GM21717 (cell line): ENCODE measurements at regions not wholly inside any gene's neighbourhood (a gene's known extent, or its start where the extent isn't known, plus 50 kb on each side); places are given as distances from the start of the nearest gene placed in this dataset.

ENCODE experiments used
- ATAC-seq: cut with Tn5 transposase; IDR thresholded peaks from one replicate; pipeline ENCODE4 v1.9.1; 2021; ENCODE audit warnings: mild to moderate bottlenecking, moderate library complexity; ENCODE audit not compliant: unreplicated experiment

- ATAC-seq, result no peak
Observed at GRCh38 chr3:163879172-163879571, 1199.1 kb downstream of the SI start.

GRCh38 chr3:163878396-163878795 is 1199.9 kb downstream of the SI start:
- no peak for ATAC-seq

GRCh38 chr3:163877805-163878204 is 1200.5 kb downstream of the SI start:
- ATAC-seq, result no peak

- ATAC-seq, result no peak
Observed at GRCh38 chr3:163863146-163863545, 1215.2 kb downstream of the SI start.

GRCh38 chr3:163852233-163852632 is 1226.1 kb downstream of the SI start:
- no peak for ATAC-seq

- no peak for ATAC-seq
Observed at GRCh38 chr3:163838769-163839168, 1239.5 kb downstream of the SI start.

- no peak for ATAC-seq
Observed at GRCh38 chr3:163832547-163832946, 1245.7 kb downstream of the SI start.

GRCh38 chr3:163821841-163822240 is 1256.5 kb downstream of the SI start:
- ATAC-seq, result no peak

- no peak for ATAC-seq
Observed at GRCh38 chr3:163817015-163817414, 1261.3 kb downstream of the SI start.

GRCh38 chr3:163813935-163814334 is 1264.4 kb downstream of the SI start:
- ATAC-seq, result no peak

- no peak for ATAC-seq
Observed at GRCh38 chr3:163812006-163812405, 1266.3 kb downstream of the SI start.

GRCh38 chr3:163809540-163809993 is 1268.7 kb downstream of the SI start:
- peak; percentile 93 for ATAC-seq

GRCh38 chr3:163786416-163786815 is 1291.9 kb downstream of the SI start:
- ATAC-seq, result no peak

- ATAC-seq, result no peak
Observed at GRCh38 chr3:163785693-163786092, 1292.6 kb downstream of the SI start.

- no peak for ATAC-seq
Observed at GRCh38 chr3:163779396-163780344, 1298.6 kb downstream of the SI start.

GRCh38 chr3:163776743-163777142 is 1301.6 kb downstream of the SI start:
- ATAC-seq, result no peak

GRCh38 chr3:163773136-163773535 is 1305.2 kb downstream of the SI start:
- ATAC-seq, result no peak

GRCh38 chr3:163768048-163768447 is 1310.2 kb downstream of the SI start:
- ATAC-seq, result peak; percentile 47

- no peak for ATAC-seq
Observed at GRCh38 chr3:163766112-163766511, 1312.2 kb downstream of the SI start.

GRCh38 chr3:163753033-163753432 is 1325.3 kb downstream of the SI start:
- no peak for ATAC-seq

- ATAC-seq, result no peak
Observed at GRCh38 chr3:163745204-163745603, 1333.1 kb downstream of the SI start.

GRCh38 chr3:163735394-163735793 is 1342.9 kb downstream of the SI start:
- ATAC-seq, result no peak

- no peak for ATAC-seq
Observed at GRCh38 chr3:163730684-163731083, 1347.6 kb downstream of the SI start.
